ENCODE measurements at regions not wholly inside any gene's neighbourhood (a gene's known extent, or its start where the extent isn't known, plus 50 kb on each side); places are given as distances from the start of the nearest gene placed in this dataset.

DNA sequence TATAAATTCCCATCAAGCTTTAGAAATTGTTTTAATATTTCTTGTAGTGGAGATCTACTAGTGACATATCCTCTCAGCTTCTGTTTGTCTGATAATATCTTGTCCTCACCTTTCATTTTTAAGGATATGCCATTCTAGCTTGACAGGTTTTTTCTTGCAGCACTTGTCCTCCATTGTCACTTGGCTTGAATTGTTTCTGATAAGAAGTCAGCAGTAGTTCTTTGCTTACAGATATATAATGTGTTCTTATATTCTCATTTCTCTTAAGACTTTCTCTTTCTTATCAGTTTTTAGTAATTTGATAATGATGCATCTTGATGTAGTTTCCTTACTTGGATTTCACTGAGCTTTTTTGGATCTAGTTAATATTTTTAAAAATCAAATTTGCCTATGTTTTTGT lies 120.6 kb upstream of the NUDT6 start:
- TF ChIP-seq, protein P1, sequence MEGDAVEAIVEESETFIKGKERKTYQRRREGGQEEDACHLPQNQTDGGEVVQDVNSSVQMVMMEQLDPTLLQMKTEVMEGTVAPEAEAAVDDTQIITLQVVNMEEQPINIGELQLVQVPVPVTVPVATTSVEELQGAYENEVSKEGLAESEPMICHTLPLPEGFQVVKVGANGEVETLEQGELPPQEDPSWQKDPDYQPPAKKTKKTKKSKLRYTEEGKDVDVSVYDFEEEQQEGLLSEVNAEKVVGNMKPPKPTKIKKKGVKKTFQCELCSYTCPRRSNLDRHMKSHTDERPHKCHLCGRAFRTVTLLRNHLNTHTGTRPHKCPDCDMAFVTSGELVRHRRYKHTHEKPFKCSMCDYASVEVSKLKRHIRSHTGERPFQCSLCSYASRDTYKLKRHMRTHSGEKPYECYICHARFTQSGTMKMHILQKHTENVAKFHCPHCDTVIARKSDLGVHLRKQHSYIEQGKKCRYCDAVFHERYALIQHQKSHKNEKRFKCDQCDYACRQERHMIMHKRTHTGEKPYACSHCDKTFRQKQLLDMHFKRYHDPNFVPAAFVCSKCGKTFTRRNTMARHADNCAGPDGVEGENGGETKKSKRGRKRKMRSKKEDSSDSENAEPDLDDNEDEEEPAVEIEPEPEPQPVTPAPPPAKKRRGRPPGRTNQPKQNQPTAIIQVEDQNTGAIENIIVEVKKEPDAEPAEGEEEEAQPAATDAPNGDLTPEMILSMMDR (IDR thresholded peaks at IDR 0.05): no peak
- TF ChIP-seq POLR2AphosphoS5 (IDR thresholded peaks at IDR 0.05): no peak
